HG02610 (cell line): ENCODE measurements at regions not wholly inside any gene's neighbourhood (a gene's known extent, or its start where the extent isn't known, plus 50 kb on each side); places are given as distances from the start of the nearest gene placed in this dataset.

ENCODE experiments used
- ATAC-seq: cut with Tn5 transposase; IDR thresholded peaks from one replicate; pipeline ENCODE4 v1.9.1; 2021; ENCODE audit warnings: mild to moderate bottlenecking, moderate library complexity; ENCODE audit not compliant: unreplicated experiment

DNA sequence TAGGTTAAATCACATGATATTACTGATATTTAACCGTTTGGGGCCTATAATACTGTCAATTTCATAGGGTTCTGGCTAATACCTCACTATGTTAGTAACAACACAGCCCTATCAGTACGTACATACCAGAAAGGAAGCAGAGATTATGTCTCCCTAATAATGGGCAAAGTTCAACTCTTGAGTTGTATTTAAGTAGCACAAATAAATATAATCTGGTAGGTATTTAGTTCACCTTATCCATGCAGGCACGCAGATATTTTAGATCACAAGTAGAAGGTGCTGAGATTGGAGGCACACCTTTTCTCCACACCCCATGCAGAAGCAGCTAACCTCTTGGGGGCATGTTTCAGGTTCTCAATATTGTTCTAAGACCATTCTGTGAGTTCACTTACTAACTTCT lies 118.9 kb downstream of the IRS1 start:
- no peak for ATAC-seq

DNA sequence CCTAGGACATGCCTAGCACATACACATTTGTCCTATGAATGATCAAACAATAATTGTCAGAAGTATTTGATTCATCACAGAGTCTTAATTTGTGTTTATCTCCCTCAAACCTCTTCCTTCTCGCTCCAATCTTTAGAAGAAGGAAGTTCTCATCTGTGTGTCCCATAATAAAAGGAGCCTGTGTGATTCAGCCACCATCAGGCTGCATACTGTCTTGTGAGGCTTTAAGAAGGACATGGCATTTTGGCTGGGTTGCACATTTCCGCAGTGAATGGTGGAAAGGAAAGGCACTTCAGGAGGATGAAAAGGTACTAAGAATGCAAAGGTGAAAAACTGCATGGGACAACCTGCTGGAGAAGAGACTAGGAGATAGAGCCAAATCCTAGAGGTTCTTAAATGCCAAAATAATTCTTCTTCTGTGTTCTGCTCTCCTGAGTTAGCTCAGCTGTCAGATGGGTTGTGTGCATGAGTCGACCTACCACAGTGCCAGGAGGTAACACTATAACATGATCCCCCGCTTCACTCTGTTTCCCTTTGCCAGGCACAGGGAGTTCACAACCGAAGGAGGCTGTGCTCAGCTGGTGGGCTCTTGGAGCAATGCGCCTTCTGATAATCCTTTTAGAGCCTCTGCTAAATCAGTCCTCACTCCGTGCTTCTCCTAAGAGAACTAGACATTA lies 120.1 kb downstream of the IRS1 start:
- ATAC-seq, result no peak

DNA sequence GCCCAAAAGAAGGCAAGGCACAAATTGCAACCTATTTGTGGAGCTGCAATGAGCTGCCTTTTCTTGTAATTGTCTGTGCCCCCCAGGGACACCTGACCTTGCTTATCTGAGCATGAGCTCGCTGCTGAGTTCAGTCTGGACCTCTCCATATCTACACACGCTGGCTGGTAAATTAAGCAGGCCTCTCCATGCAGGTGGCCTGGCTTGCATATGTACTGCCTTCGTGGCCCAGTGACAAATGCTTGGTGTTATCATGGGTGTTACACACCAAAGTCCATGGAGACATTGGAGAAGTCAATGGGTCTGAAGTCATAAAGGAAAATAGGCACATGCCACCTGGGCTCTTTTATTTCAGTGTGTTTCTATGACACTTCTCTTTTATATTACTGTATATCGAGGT lies 121.2 kb downstream of the IRS1 start:
- no peak for ATAC-seq

DNA sequence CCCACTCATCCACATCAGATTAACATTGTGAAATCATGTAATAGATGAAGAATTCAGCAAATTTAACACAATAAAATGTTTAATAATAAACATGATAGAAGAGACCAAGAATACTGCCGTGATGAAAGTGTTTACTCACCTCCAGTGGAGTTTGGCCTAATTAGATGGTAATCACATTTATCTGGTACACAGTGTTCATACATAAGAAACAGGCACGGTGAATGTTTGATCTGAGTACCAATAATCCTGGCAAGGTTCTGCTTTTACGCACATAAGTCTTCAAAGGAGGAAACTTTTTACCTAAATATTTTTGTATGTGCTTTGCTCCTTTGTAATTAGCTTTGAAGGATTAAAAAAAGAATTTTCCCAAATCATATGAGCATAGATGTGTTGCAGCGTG lies 122.5 kb downstream of the IRS1 start:
- no peak for ATAC-seq

DNA sequence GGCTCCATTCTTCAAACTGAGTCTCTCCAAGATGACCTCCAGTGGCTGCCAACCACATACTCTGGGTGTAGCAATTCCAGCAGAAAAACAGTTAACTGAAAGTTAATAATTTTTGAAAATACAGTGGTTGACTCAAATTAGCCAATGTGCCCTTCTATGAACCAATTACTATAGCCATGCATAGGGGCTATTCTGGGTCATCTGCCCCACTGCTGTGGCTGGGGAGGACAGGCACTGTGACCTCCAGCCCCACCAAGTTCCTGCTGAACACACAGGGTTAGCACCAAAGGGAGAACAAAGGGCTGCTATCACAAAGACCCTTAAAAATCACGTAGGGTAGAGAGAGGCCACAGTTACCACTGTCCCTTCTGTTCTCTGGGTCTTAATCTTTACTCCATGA lies 123.0 kb downstream of the IRS1 start:
- ATAC-seq, result no peak

DNA sequence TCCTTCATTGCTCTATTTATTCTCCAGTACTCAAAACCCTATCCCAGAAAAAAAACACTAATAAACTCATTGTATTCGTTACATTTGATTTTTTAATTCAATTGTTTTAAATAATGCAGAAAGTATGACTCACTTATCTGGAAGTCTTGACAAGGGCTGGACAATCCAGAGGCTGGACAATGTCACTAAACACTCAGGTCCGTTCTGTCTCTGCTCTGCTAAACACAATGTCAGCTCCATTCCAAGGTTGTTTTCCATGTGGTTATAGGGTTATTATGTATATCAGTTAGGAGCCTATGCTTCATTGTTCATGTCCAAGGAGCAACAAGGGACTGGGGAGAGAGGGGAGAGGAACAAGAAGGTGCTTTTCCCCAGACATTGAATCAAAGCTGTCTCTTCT lies 125.5 kb downstream of the IRS1 start:
- no peak for ATAC-seq

DNA sequence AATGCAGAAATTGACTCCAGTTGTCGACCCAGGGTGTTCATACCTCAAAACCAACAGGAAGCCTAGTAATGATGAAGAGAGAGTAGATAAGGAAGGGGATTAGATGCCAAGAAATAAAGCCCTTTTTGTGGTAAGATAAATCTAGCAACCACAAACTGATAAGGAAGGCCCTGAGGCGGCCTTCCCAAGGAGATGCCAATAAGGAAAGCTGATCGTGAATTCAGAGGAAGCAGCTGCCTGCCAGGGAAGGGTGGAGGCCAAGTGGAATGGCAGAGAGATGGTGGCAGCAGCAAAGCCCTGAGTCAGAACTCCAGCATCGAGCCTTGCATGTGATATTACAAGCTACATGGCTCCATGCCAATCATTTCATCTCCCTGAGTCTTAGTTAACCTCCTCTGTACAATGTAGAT lies 126.3 kb downstream of the IRS1 start:
- no peak for ATAC-seq

DNA sequence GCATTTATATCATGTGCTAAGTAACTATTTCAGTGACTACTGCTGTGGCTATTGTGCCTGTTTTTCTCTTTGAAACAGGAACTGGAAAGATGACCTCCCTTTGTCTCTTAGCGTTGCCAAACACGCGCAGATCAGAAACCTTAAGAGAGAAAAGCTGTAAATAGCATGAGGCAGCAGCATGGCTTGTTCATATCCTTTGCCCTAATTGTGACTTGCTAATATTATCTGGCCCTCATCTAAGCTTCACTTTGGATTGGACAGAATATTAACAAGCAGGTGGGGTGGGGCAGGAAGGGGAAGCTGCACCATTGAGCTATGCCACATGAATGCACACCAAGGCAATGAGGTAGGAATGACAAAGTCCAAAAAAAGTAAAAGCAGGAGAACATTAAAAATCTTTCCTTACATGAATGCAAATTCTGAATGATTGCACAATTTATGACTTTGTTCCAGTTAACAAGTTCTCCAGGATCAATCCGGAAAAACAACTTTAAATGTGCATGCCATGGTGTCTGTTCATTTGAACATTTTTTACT lies 128.4 kb downstream of the IRS1 start:
- no peak for ATAC-seq

DNA sequence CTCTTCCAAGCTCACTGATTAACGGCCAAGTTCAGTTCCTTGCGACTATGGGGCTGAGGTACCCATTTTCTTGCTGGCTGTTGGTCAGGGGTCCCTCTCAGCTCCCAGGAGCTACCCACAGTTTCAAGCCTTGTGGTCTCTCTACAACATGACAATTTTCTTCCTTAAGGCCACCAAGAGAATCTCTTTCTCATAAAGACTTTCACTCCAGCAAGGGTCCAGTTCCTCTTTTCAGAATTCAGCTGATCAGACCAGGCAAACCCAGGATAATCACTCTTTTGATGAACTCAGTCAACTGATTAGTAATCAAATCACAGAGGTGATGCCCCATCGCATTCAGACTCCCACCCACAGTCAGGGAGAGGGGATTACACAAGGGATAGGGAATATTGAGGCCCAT lies 129.7 kb downstream of the IRS1 start:
- peak; percentile 66 for ATAC-seq

DNA sequence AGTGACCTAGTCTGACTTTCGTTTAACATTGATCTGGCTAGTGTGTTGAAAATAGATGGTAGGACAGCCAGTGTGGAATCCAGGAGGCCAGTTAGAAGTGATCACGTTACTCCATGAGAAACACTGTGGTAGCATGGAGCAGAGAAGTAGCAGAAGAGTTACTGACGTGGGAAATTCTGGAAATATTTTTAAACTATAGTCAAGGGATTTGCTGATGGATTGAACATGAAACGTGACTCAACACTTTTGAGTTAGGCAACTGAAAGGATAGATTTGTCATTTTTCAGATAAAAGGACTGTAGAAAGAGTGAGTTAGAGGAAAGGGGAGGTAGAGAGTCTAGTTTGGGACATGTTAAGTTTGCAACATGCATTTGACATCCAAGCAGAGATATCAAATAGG lies 130.4 kb downstream of the IRS1 start:
- ATAC-seq, result no peak

DNA sequence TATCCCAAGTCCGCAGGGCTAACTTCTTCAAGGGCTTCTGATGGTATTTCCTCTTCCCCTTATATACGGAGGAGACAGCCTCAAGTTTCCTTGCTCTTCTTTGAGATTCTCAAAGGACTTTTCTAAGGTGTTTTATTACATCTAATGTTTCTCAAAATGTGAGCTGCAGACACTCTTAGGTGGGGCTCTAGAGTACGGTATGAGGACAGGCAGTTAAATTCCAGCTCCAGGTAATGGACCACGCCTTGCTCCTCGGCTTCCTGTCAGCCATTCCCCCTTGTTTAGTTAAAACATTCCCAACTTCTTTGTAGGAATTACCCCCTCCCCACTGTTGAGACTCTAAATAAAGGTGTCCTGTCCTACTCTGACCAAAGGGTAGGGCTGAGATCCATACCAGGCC lies 131.9 kb downstream of the IRS1 start:
- ATAC-seq, result no peak

DNA sequence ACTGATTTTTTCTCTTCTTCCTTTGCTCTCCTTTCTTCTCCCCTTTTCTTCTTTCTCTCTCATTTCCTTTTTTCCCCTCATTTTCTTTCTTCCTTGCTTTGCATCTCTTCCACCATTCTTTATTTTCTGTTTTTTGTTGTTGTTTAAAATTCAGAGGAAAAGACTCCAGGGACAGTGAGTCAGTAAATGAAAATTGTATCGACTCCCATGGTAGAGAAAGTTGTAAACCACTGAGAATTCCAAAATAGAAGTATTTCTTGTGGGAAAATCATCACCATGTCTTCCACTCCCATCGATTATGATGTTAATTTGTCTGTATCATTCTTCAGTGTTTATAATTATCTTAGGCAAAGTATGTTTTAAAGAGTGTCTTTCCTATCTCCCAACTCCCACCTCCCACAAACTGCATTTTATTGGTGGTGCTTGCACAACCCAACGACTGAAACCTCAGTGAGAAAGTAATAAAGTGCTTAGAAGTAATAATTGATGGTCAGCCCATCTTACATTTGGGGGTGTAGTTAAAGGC lies 134.3 kb downstream of the IRS1 start:
- no peak for ATAC-seq

DNA sequence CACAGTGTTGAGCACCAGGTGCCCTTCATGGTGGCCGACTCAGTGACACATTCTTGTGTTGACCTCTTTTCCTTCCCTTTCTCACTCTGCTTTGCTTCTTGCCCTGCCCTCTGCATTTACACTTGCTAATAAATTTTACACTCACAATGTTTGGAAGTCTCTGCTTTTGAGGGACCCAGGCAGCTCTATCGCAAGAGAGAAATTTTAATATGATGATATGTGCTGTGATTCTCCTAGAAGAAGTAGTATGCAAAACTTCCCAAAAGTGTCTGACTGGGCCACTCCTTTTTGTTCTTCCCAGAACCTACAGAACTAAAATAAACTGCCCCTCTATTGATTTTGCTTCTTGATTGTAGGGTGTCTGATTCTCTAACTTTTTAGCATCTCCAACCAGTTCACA lies 135.0 kb downstream of the IRS1 start:
- ATAC-seq, result no peak

DNA sequence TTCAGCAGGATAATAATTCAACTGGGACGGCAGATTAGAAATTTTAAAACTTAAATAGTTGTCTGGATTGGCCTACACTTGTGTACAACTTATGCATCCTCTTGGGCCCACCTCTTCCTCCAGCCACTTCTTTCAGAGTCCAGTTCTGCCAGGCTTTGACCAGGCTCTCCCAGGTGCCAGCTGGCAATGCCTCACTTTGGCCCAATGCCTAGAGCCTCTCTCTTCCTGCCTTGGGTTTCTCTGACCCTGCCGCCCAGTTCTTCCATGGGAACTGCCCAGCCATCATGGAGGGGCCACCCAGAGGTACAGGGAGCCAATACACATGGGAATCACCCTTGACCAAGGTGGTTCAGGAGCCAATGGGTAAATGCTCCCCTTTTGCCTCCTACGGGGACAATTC lies 135.5 kb downstream of the IRS1 start:
- no peak for ATAC-seq

DNA sequence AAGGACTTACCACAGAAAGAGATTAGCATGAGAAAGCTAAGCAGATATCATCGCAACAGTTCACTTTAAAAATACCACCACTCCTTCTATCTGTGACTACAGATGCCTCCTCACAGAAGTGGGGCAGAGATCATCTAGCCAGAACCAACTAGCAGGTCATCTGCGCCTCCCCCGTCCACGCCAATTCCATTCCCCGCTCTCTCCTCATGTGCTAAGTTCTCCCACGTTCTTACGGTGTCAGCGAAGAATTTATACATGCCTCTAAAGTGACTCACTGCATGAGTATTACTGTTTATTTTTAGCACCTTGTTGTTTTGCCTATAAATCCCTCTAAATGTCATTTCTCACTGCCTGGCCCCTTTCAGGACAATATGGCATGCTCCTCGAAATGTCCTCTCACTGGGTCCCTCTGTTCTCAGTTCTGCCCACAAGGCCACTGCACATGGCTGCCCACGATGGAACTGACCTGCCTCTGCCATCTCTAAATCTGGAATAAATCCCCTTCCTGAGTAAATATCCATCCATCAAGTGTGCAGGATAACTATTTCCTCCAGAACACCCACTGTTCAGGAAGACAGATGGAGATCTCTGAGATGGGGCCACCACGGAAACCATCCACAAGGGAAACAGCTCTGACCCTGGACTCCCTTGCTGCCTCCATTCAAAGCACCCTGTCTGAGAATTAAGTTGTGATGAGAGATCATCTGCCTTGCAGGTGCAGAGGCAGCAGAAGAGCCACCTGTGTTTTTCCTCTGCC lies 137.7 kb downstream of the IRS1 start:
- ATAC-seq, result no peak

DNA sequence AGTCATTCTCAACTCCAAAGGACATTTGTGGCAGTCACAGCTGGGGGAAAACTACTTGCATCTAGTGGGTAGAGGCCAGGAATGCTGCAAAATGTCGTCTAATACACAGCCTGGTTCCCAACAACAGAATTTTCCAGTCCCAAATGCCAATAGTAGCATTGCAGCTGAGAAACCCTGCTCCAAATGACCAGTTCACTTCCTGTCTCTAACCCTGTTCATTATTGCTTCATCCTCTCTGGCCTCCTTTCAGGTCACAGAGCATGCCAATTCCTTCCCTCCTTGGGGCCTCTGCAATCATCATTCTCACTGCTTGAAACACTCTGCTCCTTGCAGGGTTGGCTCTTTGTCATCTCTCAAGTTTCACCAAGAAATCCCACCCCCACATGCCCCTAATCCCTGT lies 139.1 kb downstream of the IRS1 start:
- no peak for ATAC-seq

DNA sequence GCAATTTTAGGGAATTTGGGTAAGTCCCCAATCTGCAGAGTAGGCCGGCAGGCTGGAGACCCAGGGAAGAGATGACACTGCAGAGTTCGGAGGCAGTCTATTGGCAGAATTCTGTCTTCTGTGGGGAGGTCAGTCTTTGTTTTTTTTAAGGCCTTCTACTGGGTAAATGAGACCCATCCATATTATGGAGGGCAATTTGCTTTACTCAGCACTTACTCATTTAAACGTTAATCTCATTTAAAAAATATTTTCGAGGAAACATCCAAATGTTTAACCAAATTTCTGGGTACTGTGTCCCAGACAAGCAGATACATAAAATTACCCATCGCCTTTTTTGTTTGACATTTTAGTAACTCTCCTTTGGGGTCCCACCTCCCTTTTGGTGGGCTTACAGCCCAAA lies 139.5 kb downstream of the IRS1 start:
- no peak for ATAC-seq

DNA sequence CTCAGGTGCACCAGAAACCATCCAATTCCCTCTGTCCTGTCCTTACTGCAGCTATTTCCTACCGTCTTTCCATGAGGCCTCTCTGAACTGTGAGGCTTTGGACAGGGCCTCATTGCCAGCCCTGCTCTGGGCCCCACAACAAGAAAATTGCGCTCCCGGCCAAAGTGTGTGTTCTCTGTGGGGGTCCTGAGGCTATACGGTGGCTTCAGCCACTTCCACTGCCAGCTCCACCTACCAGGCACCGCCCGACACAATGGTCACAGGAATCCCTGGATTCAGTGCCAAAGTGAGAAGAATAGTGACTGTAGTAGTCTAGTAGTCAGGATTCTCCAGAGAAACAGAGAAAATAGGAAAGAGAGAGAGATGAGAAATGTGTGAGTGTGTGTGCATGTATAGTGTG lies 140.2 kb downstream of the IRS1 start:
- ATAC-seq, result no peak

DNA sequence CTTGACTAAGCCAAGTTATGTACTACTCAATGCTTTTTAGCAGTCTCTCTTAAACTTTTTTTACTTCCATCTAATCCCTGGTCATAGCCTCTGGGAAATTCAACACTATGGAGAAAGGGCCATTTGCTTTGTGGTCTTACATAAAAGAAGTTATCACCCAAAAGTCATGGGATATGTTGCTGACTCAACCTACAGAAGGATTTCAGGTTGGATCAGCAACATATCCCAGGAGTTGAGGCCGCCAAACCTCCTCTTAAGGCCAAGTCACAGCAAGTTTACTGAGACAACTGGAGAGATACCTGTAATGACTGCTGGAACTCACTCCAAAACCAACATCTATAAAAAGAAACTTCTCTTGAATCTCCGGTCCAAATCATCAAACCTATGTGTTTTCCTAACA lies 141.1 kb downstream of the IRS1 start:
- no peak for ATAC-seq

DNA sequence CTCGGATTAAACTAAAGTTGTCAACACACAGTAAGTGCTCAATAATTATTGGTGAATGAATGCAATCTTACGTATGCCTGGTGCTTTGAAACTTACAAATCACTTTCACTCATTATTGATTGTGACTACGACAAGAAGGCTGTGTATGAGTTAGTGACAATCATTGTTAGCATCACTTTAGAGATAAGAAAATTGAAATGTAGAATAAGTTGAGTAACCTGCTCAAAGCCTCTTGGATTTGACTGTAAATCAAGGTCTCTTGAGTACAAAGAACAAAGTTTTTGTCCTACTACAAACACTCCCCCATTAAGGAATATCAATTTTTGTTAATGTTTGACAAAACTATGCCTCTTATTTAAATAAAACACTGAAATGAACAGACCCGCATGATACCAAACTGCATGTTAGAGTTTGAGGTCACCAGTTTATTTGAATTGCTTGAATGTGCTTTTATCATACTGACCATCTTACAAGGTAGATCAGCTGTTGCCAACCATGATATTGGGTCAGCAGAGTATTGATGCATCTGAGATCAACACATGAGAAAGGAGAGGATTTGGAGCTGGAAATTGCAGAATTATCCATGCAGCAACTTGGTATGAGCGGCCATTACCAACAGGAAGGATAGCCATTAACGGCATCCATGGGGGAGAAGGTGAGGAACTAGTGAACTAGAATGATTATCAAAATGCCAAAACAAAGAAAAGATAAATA lies 142.1 kb downstream of the IRS1 start:
- ATAC-seq, result no peak

DNA sequence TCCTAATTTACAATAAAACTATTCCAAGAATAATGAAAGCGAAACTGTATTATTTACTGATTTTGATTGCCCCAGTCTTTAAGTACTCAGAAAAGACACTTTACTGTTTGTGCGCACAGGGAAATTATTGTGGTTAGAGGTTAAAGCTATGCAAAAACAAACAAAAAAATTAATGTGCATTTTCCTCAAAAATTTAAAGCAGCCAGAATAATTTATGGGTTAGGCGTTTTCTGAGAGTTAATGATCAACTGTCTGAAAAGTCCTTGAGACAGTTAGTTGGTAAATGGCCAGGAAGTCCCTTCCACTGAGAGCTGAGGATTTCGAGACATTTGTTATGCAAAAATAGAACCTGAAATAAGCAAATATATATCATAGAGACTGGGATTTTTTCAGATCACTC lies 143.3 kb downstream of the IRS1 start:
- ATAC-seq, result no peak

DNA sequence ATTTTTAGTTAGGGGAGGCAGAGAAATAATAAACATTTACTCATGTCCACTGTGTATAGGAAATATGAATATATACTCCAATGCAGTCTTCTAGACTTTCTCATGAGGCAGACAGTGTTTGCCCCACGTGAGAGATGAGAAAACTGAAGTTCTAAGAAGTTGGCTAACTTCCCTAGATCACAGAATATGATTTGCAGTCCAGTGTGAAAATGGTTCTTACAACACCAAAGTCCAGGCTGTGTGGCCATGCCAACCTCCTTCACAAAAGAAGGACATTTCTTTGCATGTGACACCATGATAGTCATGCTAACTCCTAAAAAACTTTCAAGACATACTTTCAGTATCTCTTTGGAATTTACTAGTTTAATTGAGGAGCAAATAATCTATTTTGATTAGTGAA lies 143.7 kb downstream of the IRS1 start:
- ATAC-seq, result no peak
